H9 (cell line): ENCODE measurements at regions not wholly inside any gene's neighbourhood (a gene's known extent, or its start where the extent isn't known, plus 50 kb on each side); places are given as distances from the start of the nearest gene placed in this dataset.

ENCODE experiments used
- DNase-seq: peaks from one replicate; pipeline ENCODE4 v3.0.0-alpha.2; 2017
- H2AFZ ChIP-seq: one replicate; pipeline ENCODE4 v1.6.1; 2013; ENCODE audit warnings: mild to moderate bottlenecking, low read length, control low read depth, moderate library complexity
- H2AK5ac ChIP-seq: 2 replicates; pipeline ENCODE4 v1.6.1; 2013; ENCODE audit warnings: low read length, control low read depth, mixed read lengths; ENCODE audit not compliant: insufficient read length
- H2BK120ac ChIP-seq: one replicate; pipeline ENCODE4 v1.6.1; 2013; ENCODE audit warnings: low read depth, mild to moderate bottlenecking, low read length, control low read depth, inconsistent platforms; ENCODE audit not compliant: poor library complexity, severe bottlenecking
- H2BK12ac ChIP-seq: 2 replicates; pipeline ENCODE4 v1.6.1; 2013; ENCODE audit warnings: low read length, control low read depth, mixed read lengths, low read depth; ENCODE audit not compliant: insufficient read length
- H2BK15ac ChIP-seq: 2 replicates; pipeline ENCODE4 v1.6.1; 2013; ENCODE audit warnings: low read depth, low read length, control low read depth
- H2BK20ac ChIP-seq: one replicate; pipeline ENCODE4 v1.6.1; 2013; ENCODE audit warnings: low read depth, mild to moderate bottlenecking, low read length, control low read depth, inconsistent platforms; ENCODE audit not compliant: poor library complexity, severe bottlenecking
- H2BK5ac ChIP-seq: 2 replicates; pipeline ENCODE4 v1.6.1; 2013; ENCODE audit warnings: low read length, control low read depth, mixed read lengths; ENCODE audit not compliant: insufficient read length
- H3K14ac ChIP-seq: 2 replicates; pipeline ENCODE4 v1.6.1; 2013; ENCODE audit warnings: low read length, control low read depth; ENCODE audit not compliant: insufficient read depth
- H3K18ac ChIP-seq: 2 replicates; pipeline ENCODE4 v1.6.1; 2013; ENCODE audit warnings: low read depth, mild to moderate bottlenecking, mixed read lengths, low read length, control low read depth; ENCODE audit not compliant: insufficient read length
- H3K23ac ChIP-seq: 2 replicates; pipeline ENCODE4 v1.6.1; 2013; ENCODE audit warnings: low read length, control low read depth, mixed read lengths, low read depth; ENCODE audit not compliant: insufficient read length
- H3K23me2 ChIP-seq: 2 replicates; pipeline ENCODE4 v1.6.1; 2013; ENCODE audit warnings: low read depth, mild to moderate bottlenecking, mixed read lengths, low read length, control low read depth; ENCODE audit not compliant: insufficient read length, poor library complexity, severe bottlenecking
- H3K27ac ChIP-seq: 2 replicates; pipeline ENCODE4 v1.5.1; 2013; ENCODE audit warnings: low read length, control low read depth, mixed read lengths, low read depth; ENCODE audit not compliant: insufficient read length
- H3K27me3 ChIP-seq: 2 replicates; pipeline ENCODE4 v1.6.1; 2013; ENCODE audit warnings: low read length, control low read depth, inconsistent platforms; ENCODE audit not compliant: insufficient read depth
- H3K4ac ChIP-seq: 2 replicates; pipeline ENCODE4 v1.6.1; 2013; ENCODE audit warnings: low read depth, mild to moderate bottlenecking, control low read depth, inconsistent platforms, low read length, moderate library complexity
- H3K4me1 ChIP-seq: 2 replicates; pipeline ENCODE4 v1.6.1; 2013; ENCODE audit warnings: low read length, control low read depth, inconsistent platforms; ENCODE audit not compliant: insufficient read depth
- H3K4me2 ChIP-seq: 2 replicates; pipeline ENCODE4 v1.6.1; 2013; ENCODE audit warnings: low read length, control low read depth, mixed read lengths; ENCODE audit not compliant: insufficient read length, insufficient read depth
- H3K56ac ChIP-seq: 2 replicates; pipeline ENCODE4 v1.6.1; 2013; ENCODE audit warnings: low read depth, mild to moderate bottlenecking, mixed read lengths, low read length, control low read depth; ENCODE audit not compliant: insufficient read length
- H3K79me1 ChIP-seq: 2 replicates; pipeline ENCODE4 v1.6.1; 2013; ENCODE audit warnings: low read depth, mild to moderate bottlenecking, moderate library complexity, low read length, control low read depth, inconsistent platforms; ENCODE audit not compliant: insufficient read depth, poor library complexity, severe bottlenecking
- H3K79me2 ChIP-seq: 2 replicates; pipeline ENCODE4 v1.6.1; 2013; ENCODE audit warnings: low read length, control low read depth, inconsistent platforms; ENCODE audit not compliant: insufficient read depth
- H3K9ac ChIP-seq: 2 replicates; pipeline ENCODE4 v1.6.1; 2013; ENCODE audit warnings: low read length, control low read depth, mixed read lengths; ENCODE audit not compliant: insufficient read length; ENCODE audit errors: extremely low read depth
- H3K9me3 ChIP-seq: one replicate; pipeline ENCODE4 v1.6.1; 2013; ENCODE audit warnings: low read depth, low read length, inconsistent platforms; ENCODE audit not compliant: control insufficient read depth
- H3T11ph ChIP-seq: one replicate; pipeline ENCODE4 v1.6.1; 2013; ENCODE audit warnings: mild to moderate bottlenecking, low read length, control low read depth, inconsistent platforms
- H4K20me1 ChIP-seq: one replicate; pipeline ENCODE4 v1.6.1; 2013; ENCODE audit not compliant: control insufficient read depth, insufficient read length, insufficient read depth
- H4K5ac ChIP-seq: 2 replicates; pipeline ENCODE4 v1.6.1; 2013; ENCODE audit warnings: low read depth, mild to moderate bottlenecking, mixed read lengths, low read length, control low read depth; ENCODE audit not compliant: insufficient read length
- H4K8ac ChIP-seq: replicated peaks from 2 replicates; pipeline ENCODE4 v1.6.1; 2013; ENCODE audit warnings: low read length, control low read depth, mixed read lengths, low read depth; ENCODE audit not compliant: insufficient read length
- H4K91ac ChIP-seq: 2 replicates; pipeline ENCODE4 v1.6.1; 2013; ENCODE audit warnings: low read depth, mild to moderate bottlenecking, moderate library complexity, mixed read lengths, low read length, control low read depth; ENCODE audit not compliant: insufficient read length
- H3K27ac Mint-ChIP-seq, 3 experiments: 2 replicates in 2 of 3; 3 replicates in 1 of 3; pipeline ENCODE4 v1.8.0; 2020 to 2021; ENCODE audit warnings: mixed read lengths in 3 of 3, mild to moderate bottlenecking in 1 of 3, moderate library complexity in 1 of 3
- H3K27me3 Mint-ChIP-seq: 2 replicates; pipeline ENCODE4 v1.8.0; 2021; ENCODE audit warnings: low read depth, mild to moderate bottlenecking, moderate library complexity, mixed read lengths
- H3K36me3 Mint-ChIP-seq, 3 experiments: 2 replicates in 2 of 3; 3 replicates in 1 of 3; pipeline ENCODE4 v1.8.0; 2020 to 2021; ENCODE audit warnings: low read depth in 3 of 3, mixed read lengths in 3 of 3; ENCODE audit not compliant: insufficient read depth in 1 of 3
- H3K4me1 Mint-ChIP-seq, 2 experiments: 2 replicates each; pipeline ENCODE4 v1.8.0; 2020; ENCODE audit warnings: mixed read lengths in 2 of 2
- H3K4me3 Mint-ChIP-seq, 2 experiments: 2 replicates in 1 of 2; 3 replicates in 1 of 2; pipeline ENCODE4 v1.8.0; 2020 to 2021; ENCODE audit warnings: mild to moderate bottlenecking in 2 of 2, mixed read lengths in 2 of 2, moderate library complexity in 1 of 2
- H3K9me3 Mint-ChIP-seq, 2 experiments: 2 replicates in 1 of 2; 3 replicates in 1 of 2; pipeline ENCODE4 v1.8.0; 2020; ENCODE audit warnings: mild to moderate bottlenecking in 2 of 2, mixed read lengths in 2 of 2, moderate library complexity in 1 of 2
- CTCF ChIP-seq: fragments of 200-600 bp; sonication (generic); conservative IDR thresholded peaks from 3 replicates; pipeline ENCODE4 v1.8.0; 2021; ENCODE audit warnings: antibody characterized with exemption, mild to moderate bottlenecking
- WGBS: extraction: QIAGEN DNeasy Blood & Tissue Kit; methylation state at CpG from one replicate; pipeline ENCODE4 v1.1.7; 2013; ENCODE audit warnings: missing lambda C conversion rate, low lambda C conversion rate, mixed read lengths; ENCODE audit not compliant: insufficient read length; ENCODE audit errors: extremely low coverage; 5-methylcytosine and 5-hydroxymethylcytosine counted together

GRCh38 chr2:236665572-236666118, 96.0 kb downstream of the ACKR3 start:
- Histone ChIP-seq H3K14ac (no peak overlapping the region), H3T11ph (no peak overlapping the region), H4K20me1 (no peaks in the 10 kb centered on the region), H3K27ac (no peak overlapping the region), H3K18ac (no peak overlapping the region), H2BK15ac (no peak overlapping the region), H3K4me2 (no peak overlapping the region), H2BK12ac (no peak overlapping the region), H3K4ac (no peak overlapping the region), H3K23ac (no peak overlapping the region), H2BK5ac (no peak overlapping the region), H4K91ac (no peak overlapping the region), H2BK20ac (no peak overlapping the region), H4K5ac (no peak overlapping the region), H2AFZ (no peak overlapping the region), H4K8ac (no peak overlapping the region), H3K79me1 (no peaks in the 10 kb centered on the region), H2BK120ac (no peak overlapping the region), H3K9ac (no peak overlapping the region), H3K9me3 (no peaks in the 10 kb centered on the region), H3K56ac (no peak overlapping the region), H3K27me3 (no peaks in the 10 kb centered on the region), H2AK5ac (no peak overlapping the region), H3K4me1 (peaks cover 9% of the 10 kb centered on the region; the same call in 1 of the 2 replicates), H3K23me2 (no peaks in the 10 kb centered on the region), H3K79me2 (no peaks in the 10 kb centered on the region)
- peaks cover 0 to 12% (median 5%) of the 10 kb centered on the region in 3 experiments; a peak in 3 of 7 replicates for H3K36me3 Mint-ChIP-seq
- H3K27me3 Mint-ChIP-seq, result no peaks in the 10 kb centered on the region; the same call in none of the 2 replicates
- no CpG with 5 or more reads among the region's 11 CpGs for WGBS
- H3K4me3 Mint-ChIP-seq, result no peak overlapping the region
- no peak for DNase-seq
- H3K4me1 Mint-ChIP-seq, result peaks cover 30 to 33% of the 10 kb centered on the region in 2 experiments
- peaks cover 9 to 13% of the 10 kb centered on the region in 2 experiments for H3K9me3 Mint-ChIP-seq
- no peak for TF ChIP-seq CTCF
- no peak overlapping the region for H3K27ac Mint-ChIP-seq
